Esophagus squamous epithelium (tissue), 5 donors: ENCODE measurements at regions not wholly inside any gene's neighbourhood (a gene's known extent, or its start where the extent isn't known, plus 50 kb on each side); places are given as distances from the start of the nearest gene placed in this dataset.

Experiments
- DNase-seq: peaks from one replicate; lab custom pipeline; 2025; lab: John Stamatoyannopoulos, UW
- H3K27ac ChIP-seq, 4 donors: fragments of 200-600 bp; sonication (generic); one replicate each; pipeline ENCODE4 v1.5.1; 2016 to 2019; ENCODE audit warnings: mild to moderate bottlenecking in 1 of 4
- H3K27me3 ChIP-seq, 4 donors: fragments of 200-600 bp; sonication (generic); 1 replicate in 3 of 4; 2 replicates in 1 of 4; pipeline versions ENCODE4 v1.5.1 to v1.6.0; 2017 to 2021; ENCODE audit warnings: antibody characterized with exemption in 1 of 4
- H3K36me3 ChIP-seq, 3 donors: fragments of 200-600 bp; sonication (generic); one replicate each; pipeline ENCODE4 v1.5.1; 2016 to 2019
- H3K4me1 ChIP-seq, 3 donors: fragments of 200-600 bp; sonication (generic); one replicate each; pipeline ENCODE4 v1.5.1; 2017 to 2019
- H3K4me3 ChIP-seq, 4 donors: fragments of 200-600 bp; sonication (generic); 1 replicate in 3 of 4; 2 replicates in 1 of 4; pipeline ENCODE4 v1.5.1; 2016 to 2019; ENCODE audit warnings: mild to moderate bottlenecking in 2 of 4, moderate library complexity in 1 of 4
- H3K9me3 ChIP-seq, 3 donors: fragments of 200-600 bp; sonication (generic); one replicate each; pipeline ENCODE4 v1.5.1; 2016 to 2019
- CTCF ChIP-seq, 6 experiments: fragments of 450-650 bp in 4 of 6; fragments of 200-600 bp in 2 of 6; sonication (generic) in 2 of 6; IDR thresholded peaks; one replicate each; pipeline ENCODE4 v1.5.1; 2016 to 2019; ENCODE audit warnings: antibody characterized with exemption in 6 of 6, mild to moderate bottlenecking in 4 of 6, moderate library complexity in 4 of 6
- POLR2A ChIP-seq, 4 donors: fragments of 450-650 bp; IDR thresholded peaks; one replicate each; pipeline ENCODE4 v1.6.1; 2017; ENCODE audit warnings: antibody characterized with exemption in 4 of 4, mild to moderate bottlenecking in 4 of 4, moderate library complexity in 3 of 4
- WGBS, 2 donors: methylation state at CpG; one replicate each; pipeline ENCODE4 v1.1.5; 2018; 5-methylcytosine and 5-hydroxymethylcytosine counted together
- intact Hi-C: fragments of 100-400 bp; cut with DNase I; formaldehyde crosslinking; loops from one replicate; pipeline ENCODE4 v1.15.0; 2022
- donor health status: DM: yes; HTN: yes; CAD: no.

GRCh38 chr13:79830426-79830825 lies 349.5 kb downstream of the NDFIP2 start:
- H3K36me3 ChIP-seq = no peaks in the 10 kb centered on the region
- no peak overlapping the region for H3K4me3 ChIP-seq
- intact Hi-C loops = no loop called here
- H3K4me1 ChIP-seq = no peaks in the 10 kb centered on the region
- no peak for TF ChIP-seq CTCF (IDR thresholded peaks at IDR 0.05)
- H3K27ac ChIP-seq = no peak overlapping the region
- WGBS, 2 donors = 53 to 88% methylated on average over 2 of the region's 2 CpGs
- DNase-seq = no peak
- H3K9me3 ChIP-seq = no peaks in the 10 kb centered on the region
- no peaks in the 10 kb centered on the region for H3K27me3 ChIP-seq

- TF ChIP-seq POLR2A (IDR thresholded peaks at IDR 0.05) = no peak
- TF ChIP-seq CTCF (IDR thresholded peaks at IDR 0.05) = no peak
- Histone ChIP-seq H3K4me3 (no peak overlapping the region), H3K27ac (no peak overlapping the region), H3K9me3 (no peaks in the 10 kb centered on the region), H3K36me3 (no peaks in the 10 kb centered on the region), H3K27me3 (no peaks in the 10 kb centered on the region), H3K4me1 (no peaks in the 10 kb centered on the region)
- no peak for DNase-seq
- intact Hi-C loops = no loop called here
- WGBS, 2 donors = 58 to 66% methylated on average over 2 of the region's 2 CpGs
Observed at GRCh38 chr13:79829880-79830279, 348.9 kb downstream of the NDFIP2 start.

- intact Hi-C loops = no loop called here
- Histone ChIP-seq H3K9me3 (no peaks in the 10 kb centered on the region), H3K4me1 (no peaks in the 10 kb centered on the region), H3K4me3 (no peak overlapping the region), H3K36me3 (no peaks in the 10 kb centered on the region), H3K27ac (no peak overlapping the region), H3K27me3 (no peaks in the 10 kb centered on the region)
- DNase-seq = no peak
- TF ChIP-seq POLR2A (IDR thresholded peaks at IDR 0.05) = no peak
- TF ChIP-seq CTCF (IDR thresholded peaks at IDR 0.05) = no peak
Observed at GRCh38 chr13:79825959-79826358, 345.0 kb downstream of the NDFIP2 start.

GRCh38 chr13:79815041-79815440 lies 334.1 kb downstream of the NDFIP2 start:
- H3K36me3 ChIP-seq = no peaks in the 10 kb centered on the region
- no peak overlapping the region for H3K27ac ChIP-seq
- H3K27me3 ChIP-seq = no peaks in the 10 kb centered on the region
- no peaks in the 10 kb centered on the region for H3K9me3 ChIP-seq
- 92 to 94% methylated on average over 1 of the region's 1 CpG for WGBS, 2 donors
- no peak overlapping the region for H3K4me3 ChIP-seq
- no peak for DNase-seq
- intact Hi-C loops = no loop called here
- no peaks in the 10 kb centered on the region for H3K4me1 ChIP-seq
- TF ChIP-seq POLR2A (IDR thresholded peaks at IDR 0.05) (no peak), CTCF (IDR thresholded peaks at IDR 0.05) (no peak)

- no peaks in the 10 kb centered on the region for H3K36me3 ChIP-seq
- H3K27ac ChIP-seq = no peak overlapping the region
- intact Hi-C loops = no loop called here
- TF ChIP-seq CTCF (IDR thresholded peaks at IDR 0.05) = no peak
- no peaks in the 10 kb centered on the region for H3K9me3 ChIP-seq
- 68 to 89% methylated on average over 2 of the region's 2 CpGs for WGBS, 2 donors
- DNase-seq = no peak
- no peaks in the 10 kb centered on the region for H3K4me1 ChIP-seq
- no peak overlapping the region for H3K4me3 ChIP-seq
- H3K27me3 ChIP-seq = no peaks in the 10 kb centered on the region
Observed at GRCh38 chr13:79812070-79812850, 331.3 kb downstream of the NDFIP2 start.
